ENCODE measurements at regions not wholly inside any gene's neighbourhood (a gene's known extent, or its start where the extent isn't known, plus 50 kb on each side); places are given as distances from the start of the nearest gene placed in this dataset.
"Not testable (repeated sequence)": the region's sequence is repeated elsewhere in the genome, so short reads cannot be mapped to it uniquely, and the experiment has no call there.

- ChIA-PET POLR2A (no interaction called here), CTCF (no interaction called here)
- H3K27ac Mint-ChIP-seq, result no peak overlapping the region
- no peak overlapping the region for H3K4me3 Mint-ChIP-seq
- no peaks in the 10 kb centered on the region for H3K36me3 Mint-ChIP-seq (ENCODE audit: low read depth)
- no peaks in the 10 kb centered on the region for H3K27me3 Mint-ChIP-seq
- peaks cover 5% of the 10 kb centered on the region for H3K9me3 Mint-ChIP-seq
- DNase-seq, result no peak
- H3K4me1 Mint-ChIP-seq, result no peaks in the 10 kb centered on the region
These were observed 301.3 kb downstream of the TFAP2B start for GRCh38 chr6:51120016-51120415.

GRCh38 chr6:51121380-51121976, 302.8 kb downstream of the TFAP2B start:
- H3K9me3 Mint-ChIP-seq; CTCF ChIA-PET; H3K36me3 Mint-ChIP-seq (ENCODE audit: low read depth); H3K4me1 Mint-ChIP-seq; H3K27me3 Mint-ChIP-seq; DNase-seq; H3K27ac Mint-ChIP-seq; H3K4me3 Mint-ChIP-seq; POLR2A ChIA-PET: not testable (repeated sequence)

GRCh38 chr6:51129043-51129442, 310.4 kb downstream of the TFAP2B start:
- no peak overlapping the region for H3K4me3 Mint-ChIP-seq
- POLR2A ChIA-PET, result no interaction called here
- H3K4me1 Mint-ChIP-seq, result no peaks in the 10 kb centered on the region
- H3K36me3 Mint-ChIP-seq (ENCODE audit: low read depth), result no peaks in the 10 kb centered on the region
- H3K27ac Mint-ChIP-seq, result no peak overlapping the region
- peaks cover 9% of the 10 kb centered on the region for H3K9me3 Mint-ChIP-seq
- DNase-seq, result no peak
- CTCF ChIA-PET, result no interaction called here
- no peaks in the 10 kb centered on the region for H3K27me3 Mint-ChIP-seq

GRCh38 chr6:51137777-51138176, 319.1 kb downstream of the TFAP2B start:
- ChIA-PET POLR2A (no interaction called here), CTCF (no interaction called here)
- no peak for DNase-seq
- no peaks in the 10 kb centered on the region for H3K27me3 Mint-ChIP-seq
- no peak overlapping the region for H3K4me3 Mint-ChIP-seq
- H3K9me3 Mint-ChIP-seq, result peaks cover 3% of the 10 kb centered on the region
- no peak overlapping the region for H3K27ac Mint-ChIP-seq
- H3K36me3 Mint-ChIP-seq (ENCODE audit: low read depth), result no peaks in the 10 kb centered on the region
- H3K4me1 Mint-ChIP-seq, result no peaks in the 10 kb centered on the region

GRCh38 chr6:51139950-51140385, 321.3 kb downstream of the TFAP2B start:
- ChIA-PET POLR2A (no interaction called here), CTCF (no interaction called here)
- no peaks in the 10 kb centered on the region for H3K9me3 Mint-ChIP-seq
- H3K36me3 Mint-ChIP-seq (ENCODE audit: low read depth), result no peaks in the 10 kb centered on the region
- H3K27me3 Mint-ChIP-seq, result no peaks in the 10 kb centered on the region
- no peak for DNase-seq
- H3K4me1 Mint-ChIP-seq, result no peaks in the 10 kb centered on the region
- H3K4me3 Mint-ChIP-seq, result no peak overlapping the region
- no peak overlapping the region for H3K27ac Mint-ChIP-seq

GRCh38 chr6:51141080-51141479, 322.4 kb downstream of the TFAP2B start:
- Mint-ChIP-seq H3K9me3 (no peaks in the 10 kb centered on the region), H3K27ac (no peak overlapping the region), H3K4me1 (no peaks in the 10 kb centered on the region), H3K27me3 (no peaks in the 10 kb centered on the region), H3K4me3 (no peak overlapping the region), H3K36me3 (ENCODE audit: low read depth) (no peaks in the 10 kb centered on the region)
- no peak for DNase-seq
- ChIA-PET POLR2A (no interaction called here), CTCF (no interaction called here)

GRCh38 chr6:51147756-51148155, 329.1 kb downstream of the TFAP2B start:
- no peaks in the 10 kb centered on the region for H3K4me1 Mint-ChIP-seq
- H3K27me3 Mint-ChIP-seq, result no peaks in the 10 kb centered on the region
- no peak overlapping the region for H3K27ac Mint-ChIP-seq
- no peaks in the 10 kb centered on the region for H3K36me3 Mint-ChIP-seq (ENCODE audit: low read depth)
- H3K4me3 Mint-ChIP-seq, result no peak overlapping the region
- DNase-seq, result no peak
- CTCF ChIA-PET, result no interaction called here
- H3K9me3 Mint-ChIP-seq, result no peaks in the 10 kb centered on the region
- POLR2A ChIA-PET, result no interaction called here

- Mint-ChIP-seq H3K4me3 (no peak overlapping the region), H3K27me3 (no peaks in the 10 kb centered on the region), H3K9me3 (no peaks in the 10 kb centered on the region), H3K4me1 (no peaks in the 10 kb centered on the region), H3K36me3 (ENCODE audit: low read depth) (no peaks in the 10 kb centered on the region), H3K27ac (no peak overlapping the region)
- POLR2A ChIA-PET, result no interaction called here
- no peak for DNase-seq
- CTCF ChIA-PET, result no interaction called here
These were observed 333.9 kb downstream of the TFAP2B start for GRCh38 chr6:51152594-51152993.

- ChIA-PET POLR2A (no interaction called here), CTCF (no interaction called here)
- no peaks in the 10 kb centered on the region for H3K36me3 Mint-ChIP-seq (ENCODE audit: low read depth)
- no peak overlapping the region for H3K27ac Mint-ChIP-seq
- no peaks in the 10 kb centered on the region for H3K27me3 Mint-ChIP-seq
- H3K4me3 Mint-ChIP-seq, result no peak overlapping the region
- DNase-seq, result no peak
- H3K4me1 Mint-ChIP-seq, result no peaks in the 10 kb centered on the region
- no peaks in the 10 kb centered on the region for H3K9me3 Mint-ChIP-seq
These were observed 334.4 kb downstream of the TFAP2B start for GRCh38 chr6:51153109-51153508.

GRCh38 chr6:51154925-51155324, 336.3 kb downstream of the TFAP2B start:
- CTCF ChIA-PET; H3K4me3 Mint-ChIP-seq; H3K27ac Mint-ChIP-seq; H3K9me3 Mint-ChIP-seq; H3K27me3 Mint-ChIP-seq; H3K36me3 Mint-ChIP-seq (ENCODE audit: low read depth); H3K4me1 Mint-ChIP-seq; POLR2A ChIA-PET; DNase-seq: not testable (repeated sequence)

- H3K4me1 Mint-ChIP-seq; POLR2A ChIA-PET; H3K9me3 Mint-ChIP-seq; DNase-seq; CTCF ChIA-PET; H3K4me3 Mint-ChIP-seq; H3K27ac Mint-ChIP-seq; H3K27me3 Mint-ChIP-seq; H3K36me3 Mint-ChIP-seq (ENCODE audit: low read depth): not testable (repeated sequence)
These were observed 340.6 kb downstream of the TFAP2B start for GRCh38 chr6:51159260-51159659.

- DNase-seq, result no peak
- ChIA-PET POLR2A (no interaction called here), CTCF (no interaction called here)
- Mint-ChIP-seq H3K9me3 (no peaks in the 10 kb centered on the region), H3K36me3 (ENCODE audit: low read depth) (no peaks in the 10 kb centered on the region), H3K4me3 (no peak overlapping the region), H3K27me3 (no peaks in the 10 kb centered on the region), H3K4me1 (no peaks in the 10 kb centered on the region), H3K27ac (no peak overlapping the region)
These were observed 343.1 kb downstream of the TFAP2B start for GRCh38 chr6:51161752-51162151.

GRCh38 chr6:51163843-51164529, 345.3 kb downstream of the TFAP2B start:
- ChIA-PET POLR2A (no interaction called here), CTCF (no interaction called here)
- H3K36me3 Mint-ChIP-seq (ENCODE audit: low read depth), result no peaks in the 10 kb centered on the region
- H3K27me3 Mint-ChIP-seq, result no peaks in the 10 kb centered on the region
- H3K9me3 Mint-ChIP-seq, result peaks cover 5% of the 10 kb centered on the region
- H3K4me1 Mint-ChIP-seq, result no peaks in the 10 kb centered on the region
- no peak for DNase-seq
- no peak overlapping the region for H3K27ac Mint-ChIP-seq
- H3K4me3 Mint-ChIP-seq, result no peak overlapping the region

- Mint-ChIP-seq H3K27ac (no peak overlapping the region), H3K4me3 (no peak overlapping the region), H3K9me3 (peaks cover 8% of the 10 kb centered on the region), H3K36me3 (ENCODE audit: low read depth) (no peaks in the 10 kb centered on the region), H3K27me3 (no peaks in the 10 kb centered on the region), H3K4me1 (no peaks in the 10 kb centered on the region)
- POLR2A ChIA-PET, result no interaction called here
- CTCF ChIA-PET, result interaction anchor here (0.6 kb wide), 1 partner anchor 26 kb away, joined by 3 read pairs; no protein-coding TSS in a partner anchor
- no peak for DNase-seq
These were observed 348.2 kb downstream of the TFAP2B start for GRCh38 chr6:51166914-51167313.

Measured in activated CD4-positive, alpha-beta T cell treated with anti-CD3 and anti-CD28 coated beads, Interleukin-2, amount 10 ng/mL, durations not matched to agents 7 days and 5 days (primary cell).